ENCODE measurements at regions not wholly inside any gene's neighbourhood (a gene's known extent, or its start where the extent isn't known, plus 50 kb on each side); places are given as distances from the start of the nearest gene placed in this dataset.

GRCh38 chr5:2075365-2075764 lies 192.6 kb upstream of the IRX4 start:
- no peak for TF ChIP-seq POLR2A (IDR thresholded peaks at IDR 0.05)
- TF ChIP-seq CTCF (IDR thresholded peaks at IDR 0.05) = no peak
